Lower leg skin (tissue), 3 donors: ENCODE measurements at regions not wholly inside any gene's neighbourhood (a gene's known extent, or its start where the extent isn't known, plus 50 kb on each side); places are given as distances from the start of the nearest gene placed in this dataset.

Source experiments
- POLR2A ChIP-seq, 2 donors: fragments of 450-650 bp; IDR thresholded peaks; one replicate each; pipeline ENCODE4 v1.6.1; 2016 to 2017; ENCODE audit warnings: antibody characterized with exemption in 2 of 2, mild to moderate bottlenecking in 1 of 2, moderate library complexity in 1 of 2
- TF ChIP-seq, protein P1 (sequence below), 3 donors: fragments of 450-650 bp; IDR thresholded peaks; one replicate each; pipeline ENCODE4 v1.5.1; 2016; ENCODE audit warnings: antibody characterized with exemption in 3 of 3, mild to moderate bottlenecking in 3 of 3, moderate library complexity in 2 of 3

DNA sequence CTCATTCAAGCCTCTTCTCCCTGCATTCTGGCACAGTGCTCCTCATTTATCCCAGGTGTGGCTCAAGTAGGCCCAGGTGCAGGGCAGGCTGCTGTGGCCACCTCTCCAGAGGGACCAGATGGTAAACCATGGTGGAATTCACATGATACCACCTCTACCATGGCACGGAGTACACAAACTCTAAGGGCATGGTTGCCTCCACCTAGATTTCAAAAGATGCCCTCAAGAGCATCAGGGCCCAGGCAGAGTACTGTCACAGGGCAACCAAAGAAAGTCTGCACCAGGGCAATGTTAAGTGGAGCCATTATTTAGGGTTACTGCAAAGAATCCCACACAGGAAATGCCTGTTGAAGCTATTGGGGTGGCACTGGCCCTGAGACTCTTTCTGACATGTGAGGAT is 647.1 kb upstream of the MIR17HG start:
- no peak for TF ChIP-seq POLR2A (IDR thresholded peaks at IDR 0.05)
- TF ChIP-seq, protein P1, sequence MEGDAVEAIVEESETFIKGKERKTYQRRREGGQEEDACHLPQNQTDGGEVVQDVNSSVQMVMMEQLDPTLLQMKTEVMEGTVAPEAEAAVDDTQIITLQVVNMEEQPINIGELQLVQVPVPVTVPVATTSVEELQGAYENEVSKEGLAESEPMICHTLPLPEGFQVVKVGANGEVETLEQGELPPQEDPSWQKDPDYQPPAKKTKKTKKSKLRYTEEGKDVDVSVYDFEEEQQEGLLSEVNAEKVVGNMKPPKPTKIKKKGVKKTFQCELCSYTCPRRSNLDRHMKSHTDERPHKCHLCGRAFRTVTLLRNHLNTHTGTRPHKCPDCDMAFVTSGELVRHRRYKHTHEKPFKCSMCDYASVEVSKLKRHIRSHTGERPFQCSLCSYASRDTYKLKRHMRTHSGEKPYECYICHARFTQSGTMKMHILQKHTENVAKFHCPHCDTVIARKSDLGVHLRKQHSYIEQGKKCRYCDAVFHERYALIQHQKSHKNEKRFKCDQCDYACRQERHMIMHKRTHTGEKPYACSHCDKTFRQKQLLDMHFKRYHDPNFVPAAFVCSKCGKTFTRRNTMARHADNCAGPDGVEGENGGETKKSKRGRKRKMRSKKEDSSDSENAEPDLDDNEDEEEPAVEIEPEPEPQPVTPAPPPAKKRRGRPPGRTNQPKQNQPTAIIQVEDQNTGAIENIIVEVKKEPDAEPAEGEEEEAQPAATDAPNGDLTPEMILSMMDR (IDR thresholded peaks at IDR 0.05) = no peak
